Activated naive CD4-positive, alpha-beta T cell treated with anti-CD3 and anti-CD28 coated beads, Interleukin-2, amount 50 U/mL, for 24 hours (primary cell): ENCODE measurements at regions not wholly inside any gene's neighbourhood (a gene's known extent, or its start where the extent isn't known, plus 50 kb on each side); places are given as distances from the start of the nearest gene placed in this dataset.
"Not testable (repeated sequence)": the region's sequence is repeated elsewhere in the genome, so short reads cannot be mapped to it uniquely, and the experiment has no call there.

Source experiments
- H3K27ac Mint-ChIP-seq: one replicate; pipeline ENCODE4 v1.8.0; 2021; ENCODE audit warnings: mild to moderate bottlenecking, mixed read lengths
- H3K27me3 Mint-ChIP-seq: one replicate; pipeline ENCODE4 v1.8.0; 2021; ENCODE audit warnings: mixed read lengths
- H3K36me3 Mint-ChIP-seq: one replicate; pipeline ENCODE4 v1.8.0; 2021; ENCODE audit warnings: mixed read lengths
- H3K4me1 Mint-ChIP-seq: one replicate; pipeline ENCODE4 v1.8.0; 2021; ENCODE audit warnings: mixed read lengths
- H3K4me3 Mint-ChIP-seq: one replicate; pipeline ENCODE4 v1.8.0; 2021; ENCODE audit warnings: mild to moderate bottlenecking, mixed read lengths
- H3K9me3 Mint-ChIP-seq: one replicate; pipeline ENCODE4 v1.8.0; 2021; ENCODE audit warnings: mixed read lengths

DNA sequence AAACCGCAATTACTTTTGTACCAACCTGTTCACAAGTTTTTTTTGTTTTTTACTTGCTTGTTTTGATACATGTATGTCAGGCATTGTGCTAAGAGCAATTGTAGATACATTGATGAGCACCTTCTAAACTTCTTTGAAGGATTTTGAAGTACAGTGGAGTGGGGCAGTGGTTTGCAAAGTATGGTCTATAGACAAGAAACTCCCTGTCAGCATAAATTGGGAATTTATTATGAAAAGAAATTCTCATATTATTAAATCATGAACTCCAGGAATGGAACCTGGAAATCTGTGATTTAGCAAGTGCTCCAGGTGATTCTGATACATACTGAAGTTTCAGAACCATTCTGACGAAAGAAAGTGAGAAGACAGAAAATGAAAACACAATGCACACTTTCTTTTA, 733.4 kb downstream of the C4orf33 start:
- no peaks in the 10 kb centered on the region for H3K36me3 Mint-ChIP-seq
- H3K27me3 Mint-ChIP-seq: no peaks in the 10 kb centered on the region
- no peak overlapping the region for H3K27ac Mint-ChIP-seq
- H3K4me1 Mint-ChIP-seq: no peaks in the 10 kb centered on the region
- H3K4me3 Mint-ChIP-seq: no peak overlapping the region
- H3K9me3 Mint-ChIP-seq: peaks cover 5% of the 10 kb centered on the region

DNA sequence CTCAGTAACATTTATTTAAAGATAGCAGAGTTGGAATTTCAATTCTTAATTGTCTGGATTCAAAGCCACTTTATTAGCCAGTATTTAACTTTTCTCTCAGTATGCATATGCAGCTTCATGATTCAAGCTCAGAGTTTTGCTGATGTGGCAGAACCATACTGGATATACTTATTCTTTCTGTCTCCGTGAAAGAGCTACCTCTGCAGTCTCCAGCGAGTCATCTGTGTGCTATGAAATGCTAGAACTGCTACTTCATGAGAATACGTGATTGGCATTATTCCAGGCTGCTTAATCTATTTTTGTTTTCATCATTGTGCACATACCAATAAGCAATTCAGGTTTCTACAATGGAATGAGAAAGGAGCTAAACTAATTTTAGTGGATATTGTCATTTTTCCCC, 743.7 kb downstream of the C4orf33 start:
- Mint-ChIP-seq H3K36me3 (no peaks in the 10 kb centered on the region), H3K27me3 (no peaks in the 10 kb centered on the region), H3K4me1 (no peaks in the 10 kb centered on the region), H3K4me3 (no peak overlapping the region), H3K9me3 (peaks cover 16% of the 10 kb centered on the region), H3K27ac (no peak overlapping the region)

- no peak overlapping the region for H3K27ac Mint-ChIP-seq
- no peaks in the 10 kb centered on the region for H3K36me3 Mint-ChIP-seq
- no peaks in the 10 kb centered on the region for H3K27me3 Mint-ChIP-seq
Observed at GRCh38 chr4:129842096-129842495, 746.1 kb downstream of the C4orf33 start.

GRCh38 chr4:129852434-129852833, 756.5 kb downstream of the C4orf33 start:
- H3K9me3 Mint-ChIP-seq: no peaks in the 10 kb centered on the region
- no peak overlapping the region for H3K4me3 Mint-ChIP-seq
- H3K36me3 Mint-ChIP-seq: no peaks in the 10 kb centered on the region
- H3K4me1 Mint-ChIP-seq: no peaks in the 10 kb centered on the region
- no peak overlapping the region for H3K27ac Mint-ChIP-seq
- H3K27me3 Mint-ChIP-seq: no peaks in the 10 kb centered on the region

More at GRCh38 chr4:129842096-129842495, 746.1 kb downstream of the C4orf33 start:
- peaks cover 24% of the 10 kb centered on the region for H3K9me3 Mint-ChIP-seq
- H3K4me1 Mint-ChIP-seq: no peaks in the 10 kb centered on the region
- H3K4me3 Mint-ChIP-seq: no peak overlapping the region

DNA sequence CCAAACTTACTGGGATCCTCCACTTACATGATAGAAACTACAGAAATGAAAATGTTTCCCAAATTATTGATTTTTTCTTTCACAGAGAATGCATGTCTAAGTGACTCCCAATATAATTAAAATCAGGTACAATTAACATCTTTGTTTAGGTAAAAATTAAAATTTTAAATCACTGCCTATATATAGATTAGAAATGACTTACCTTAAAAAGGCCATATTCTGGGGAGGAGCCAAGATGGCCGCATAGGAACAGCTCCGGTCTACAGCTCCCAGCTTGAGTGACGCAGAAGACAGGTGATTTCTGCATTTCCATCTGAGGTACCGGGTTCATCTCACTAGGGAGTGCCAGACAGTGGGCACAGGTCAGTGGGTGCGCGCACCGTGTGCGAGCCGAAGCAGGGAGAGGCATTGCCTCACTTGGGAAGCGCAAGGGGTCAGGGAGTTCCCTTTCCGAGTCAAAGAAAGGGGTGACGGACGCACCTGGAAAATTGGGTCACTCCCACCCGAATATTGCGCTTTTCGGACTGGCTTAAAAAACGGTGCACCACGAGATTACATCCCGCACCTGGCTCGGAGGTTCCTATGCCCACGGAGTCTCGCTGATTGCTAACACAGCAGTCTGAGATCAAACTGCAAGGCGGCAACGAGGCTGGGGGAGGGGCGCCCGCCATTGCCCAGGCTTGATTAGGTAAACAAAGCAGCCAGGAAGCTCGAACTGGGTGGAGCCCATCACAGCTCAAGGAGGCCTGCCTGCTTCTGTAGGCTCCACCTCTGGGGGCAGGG, 757.9 kb downstream of the C4orf33 start:
- H3K27ac Mint-ChIP-seq, H3K9me3 Mint-ChIP-seq, H3K4me3 Mint-ChIP-seq, H3K36me3 Mint-ChIP-seq, H3K27me3 Mint-ChIP-seq, H3K4me1 Mint-ChIP-seq: not testable (repeated sequence)

- H3K27ac Mint-ChIP-seq: no peak overlapping the region
- no peaks in the 10 kb centered on the region for H3K4me1 Mint-ChIP-seq
- H3K36me3 Mint-ChIP-seq: no peaks in the 10 kb centered on the region
- no peaks in the 10 kb centered on the region for H3K27me3 Mint-ChIP-seq
- no peaks in the 10 kb centered on the region for H3K9me3 Mint-ChIP-seq
- no peak overlapping the region for H3K4me3 Mint-ChIP-seq
Observed at GRCh38 chr4:129862461-129862860, 766.5 kb downstream of the C4orf33 start.

GRCh38 chr4:129863206-129863605, 767.3 kb downstream of the C4orf33 start:
- no peak overlapping the region for H3K27ac Mint-ChIP-seq
- no peaks in the 10 kb centered on the region for H3K36me3 Mint-ChIP-seq
- H3K27me3 Mint-ChIP-seq: no peaks in the 10 kb centered on the region
- H3K4me3 Mint-ChIP-seq: no peak overlapping the region
- H3K4me1 Mint-ChIP-seq: no peaks in the 10 kb centered on the region
- no peaks in the 10 kb centered on the region for H3K9me3 Mint-ChIP-seq

DNA sequence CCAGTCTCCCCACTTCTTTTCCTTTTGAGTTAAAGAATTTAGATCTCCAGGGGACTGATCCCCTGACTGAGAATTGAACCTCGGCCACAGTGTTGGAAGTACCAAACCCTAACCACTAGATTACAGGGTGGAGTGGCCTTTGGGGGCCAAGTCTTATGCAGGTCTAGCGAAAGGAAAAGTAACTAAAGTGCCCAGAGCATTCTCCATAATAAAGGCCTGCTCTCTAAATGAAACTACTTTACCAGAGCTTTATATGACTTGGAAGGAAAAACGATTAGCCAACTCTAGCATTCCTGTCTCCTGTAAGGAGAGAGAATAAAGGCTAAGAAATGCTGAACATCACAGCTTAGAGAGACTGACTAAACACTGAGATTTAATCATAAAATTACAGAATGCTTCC, 788.0 kb downstream of the C4orf33 start:
- H3K9me3 Mint-ChIP-seq: no peaks in the 10 kb centered on the region
- H3K4me3 Mint-ChIP-seq: no peak overlapping the region
- no peaks in the 10 kb centered on the region for H3K36me3 Mint-ChIP-seq
- H3K4me1 Mint-ChIP-seq: no peaks in the 10 kb centered on the region
- no peak overlapping the region for H3K27ac Mint-ChIP-seq
- H3K27me3 Mint-ChIP-seq: no peaks in the 10 kb centered on the region

DNA sequence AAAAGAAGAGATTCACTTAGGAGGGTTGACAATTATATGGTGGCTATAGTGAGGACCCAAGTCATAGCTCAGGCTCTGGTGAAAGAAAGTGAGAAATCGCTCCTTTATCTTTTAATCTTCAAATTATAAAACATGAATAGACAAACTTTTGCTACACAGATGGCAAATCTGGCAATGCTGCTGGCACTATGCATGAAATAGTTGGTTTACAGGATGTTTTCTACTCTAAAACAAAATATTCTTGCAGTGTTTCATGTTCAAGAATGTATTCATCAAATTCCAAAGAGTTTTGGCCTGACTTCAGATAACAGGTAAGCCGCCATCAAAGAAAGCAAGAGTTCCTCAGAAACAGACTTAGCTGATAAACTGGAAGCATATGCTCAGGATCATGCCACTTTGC, 801.2 kb downstream of the C4orf33 start:
- H3K4me3 Mint-ChIP-seq: no peak overlapping the region
- no peaks in the 10 kb centered on the region for H3K4me1 Mint-ChIP-seq
- no peaks in the 10 kb centered on the region for H3K27me3 Mint-ChIP-seq
- H3K36me3 Mint-ChIP-seq: no peaks in the 10 kb centered on the region
- H3K27ac Mint-ChIP-seq: no peak overlapping the region
- no peaks in the 10 kb centered on the region for H3K9me3 Mint-ChIP-seq

- Mint-ChIP-seq H3K36me3 (no peaks in the 10 kb centered on the region), H3K4me3 (no peak overlapping the region), H3K4me1 (no peaks in the 10 kb centered on the region), H3K9me3 (no peaks in the 10 kb centered on the region), H3K27ac (no peak overlapping the region), H3K27me3 (no peaks in the 10 kb centered on the region)
Observed at GRCh38 chr4:129899849-129900248, 803.9 kb downstream of the C4orf33 start.

DNA sequence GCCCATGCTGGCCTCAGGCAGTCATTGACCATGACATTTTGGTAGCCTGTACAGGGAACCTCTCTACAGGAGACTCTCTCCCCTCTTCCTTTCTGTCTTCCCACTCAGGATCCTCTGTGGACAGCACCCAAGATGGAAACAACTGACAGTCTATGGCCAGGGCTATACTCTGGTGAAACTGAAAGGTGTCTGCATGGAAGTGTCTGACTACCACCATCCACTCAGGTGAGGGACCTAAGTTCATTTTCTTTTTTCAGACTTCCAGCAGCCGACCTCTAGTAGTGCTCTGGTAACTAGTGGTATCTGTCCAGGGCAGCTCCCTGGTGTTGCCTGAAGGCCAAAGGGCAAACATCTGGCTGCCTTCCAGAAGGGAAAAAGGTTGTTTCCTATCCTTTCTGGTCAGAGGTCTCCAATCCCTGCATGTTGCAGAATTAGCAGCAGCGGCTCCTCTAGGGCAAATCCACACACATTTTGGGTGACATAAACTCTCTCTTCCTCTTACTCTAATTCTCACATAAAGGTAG, 804.5 kb downstream of the C4orf33 start:
- H3K27ac Mint-ChIP-seq: no peak overlapping the region
- no peaks in the 10 kb centered on the region for H3K9me3 Mint-ChIP-seq
- H3K4me3 Mint-ChIP-seq: no peak overlapping the region

GRCh38 chr4:129901205-129901604, 805.3 kb downstream of the C4orf33 start:
- no peaks in the 10 kb centered on the region for H3K36me3 Mint-ChIP-seq
- H3K27ac Mint-ChIP-seq: no peak overlapping the region
- no peaks in the 10 kb centered on the region for H3K4me1 Mint-ChIP-seq
- H3K4me3 Mint-ChIP-seq: no peak overlapping the region
- H3K9me3 Mint-ChIP-seq: no peaks in the 10 kb centered on the region
- H3K27me3 Mint-ChIP-seq: no peaks in the 10 kb centered on the region

More for the DNA sequence above, 804.5 kb downstream of the C4orf33 start:
- Mint-ChIP-seq H3K27me3 (no peaks in the 10 kb centered on the region), H3K4me1 (no peaks in the 10 kb centered on the region), H3K36me3 (no peaks in the 10 kb centered on the region)

DNA sequence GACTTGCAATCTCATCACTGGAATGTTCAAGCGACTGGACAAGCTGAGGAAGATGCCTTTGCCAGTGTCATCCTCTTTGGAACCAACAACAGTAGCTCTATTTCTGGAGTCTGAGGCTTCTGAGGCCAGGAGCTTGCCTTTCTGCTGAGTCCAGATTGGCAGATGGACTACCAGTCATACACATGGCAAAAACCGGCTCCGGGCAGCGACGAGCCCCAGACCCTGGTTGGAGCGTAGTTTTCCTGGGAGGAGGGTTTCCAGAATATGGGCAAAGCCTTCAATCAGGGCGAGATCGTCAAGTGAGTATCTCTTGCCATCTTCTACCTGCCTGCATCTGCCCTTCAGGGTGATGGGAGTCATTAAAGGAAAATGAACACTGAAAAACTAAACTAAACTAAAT, 807.9 kb downstream of the C4orf33 start:
- no peaks in the 10 kb centered on the region for H3K36me3 Mint-ChIP-seq
- H3K9me3 Mint-ChIP-seq: no peaks in the 10 kb centered on the region
- no peaks in the 10 kb centered on the region for H3K27me3 Mint-ChIP-seq
- H3K4me3 Mint-ChIP-seq: no peak overlapping the region
- no peak overlapping the region for H3K27ac Mint-ChIP-seq
- H3K4me1 Mint-ChIP-seq: no peaks in the 10 kb centered on the region

GRCh38 chr4:129905256-129905655, 809.3 kb downstream of the C4orf33 start:
- Mint-ChIP-seq H3K36me3 (no peaks in the 10 kb centered on the region), H3K27me3 (no peaks in the 10 kb centered on the region), H3K4me3 (no peak overlapping the region), H3K9me3 (no peaks in the 10 kb centered on the region), H3K27ac (no peak overlapping the region), H3K4me1 (no peaks in the 10 kb centered on the region)

DNA sequence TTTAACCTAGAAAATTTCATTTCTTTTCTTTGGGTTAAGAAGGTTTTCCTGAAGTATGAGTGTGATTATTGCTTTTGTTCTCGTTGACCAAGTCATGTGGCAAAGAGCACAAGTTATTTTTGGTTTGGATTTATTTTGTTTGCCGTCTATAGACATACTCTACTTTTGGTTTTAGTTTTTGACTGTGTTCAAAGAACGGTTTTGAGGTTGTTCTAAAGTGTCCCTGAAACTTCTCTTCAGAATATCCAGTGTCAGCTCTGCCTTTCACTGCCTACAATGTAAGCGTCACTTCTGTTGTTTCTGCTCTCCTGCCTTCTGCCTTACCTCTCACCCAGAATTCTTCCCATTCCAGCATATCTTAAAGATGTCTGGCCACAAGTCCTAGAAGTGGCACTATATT, 812.2 kb downstream of the C4orf33 start:
- no peak overlapping the region for H3K4me3 Mint-ChIP-seq
- no peaks in the 10 kb centered on the region for H3K36me3 Mint-ChIP-seq
- no peaks in the 10 kb centered on the region for H3K27me3 Mint-ChIP-seq
- H3K4me1 Mint-ChIP-seq: no peaks in the 10 kb centered on the region
- H3K9me3 Mint-ChIP-seq: no peaks in the 10 kb centered on the region
- H3K27ac Mint-ChIP-seq: no peak overlapping the region

- Mint-ChIP-seq H3K4me3 (no peak overlapping the region), H3K27ac (no peak overlapping the region), H3K36me3 (no peaks in the 10 kb centered on the region), H3K9me3 (no peaks in the 10 kb centered on the region), H3K27me3 (no peaks in the 10 kb centered on the region), H3K4me1 (no peaks in the 10 kb centered on the region)
Observed at GRCh38 chr4:129916991-129917390, 821.0 kb downstream of the C4orf33 start.

- Mint-ChIP-seq H3K4me3 (no peak overlapping the region), H3K27ac (no peak overlapping the region), H3K4me1 (no peaks in the 10 kb centered on the region), H3K36me3 (no peaks in the 10 kb centered on the region), H3K9me3 (no peaks in the 10 kb centered on the region), H3K27me3 (no peaks in the 10 kb centered on the region)
Observed at GRCh38 chr4:129917651-129918050, 821.7 kb downstream of the C4orf33 start.
